HG02870 (cell line): ENCODE measurements at regions not wholly inside any gene's neighbourhood (a gene's known extent, or its start where the extent isn't known, plus 50 kb on each side); places are given as distances from the start of the nearest gene placed in this dataset.

Source experiments
- ATAC-seq: cut with Tn5 transposase; IDR thresholded peaks from one replicate; pipeline ENCODE4 v1.9.1; 2021; ENCODE audit warnings: mild to moderate bottlenecking, moderate library complexity; ENCODE audit not compliant: unreplicated experiment

- no peak for ATAC-seq
These were observed 86.9 kb upstream of the NWD2 start for GRCh38 chr4:37157476-37158167.

GRCh38 chr4:37160653-37161052 is 83.9 kb upstream of the NWD2 start:
- no peak for ATAC-seq

DNA sequence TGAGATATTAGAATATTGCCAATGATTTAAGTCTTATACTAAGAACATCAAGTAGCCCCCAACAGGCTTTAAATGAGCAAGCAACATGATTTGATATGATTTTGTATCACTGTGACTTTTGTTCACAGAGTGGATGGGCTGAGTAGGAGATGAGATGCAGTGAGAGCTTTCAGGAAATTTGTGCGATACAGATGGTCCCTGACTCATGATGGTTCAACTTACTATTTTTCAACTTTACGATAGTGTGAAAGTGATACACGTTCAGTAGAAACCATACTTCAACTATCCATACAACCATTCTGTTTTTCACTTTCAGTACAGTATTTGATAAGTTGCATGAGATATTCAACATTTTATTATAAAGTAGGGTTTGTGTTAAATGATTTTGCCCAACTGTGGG is 78.7 kb upstream of the NWD2 start:
- ATAC-seq: no peak

DNA sequence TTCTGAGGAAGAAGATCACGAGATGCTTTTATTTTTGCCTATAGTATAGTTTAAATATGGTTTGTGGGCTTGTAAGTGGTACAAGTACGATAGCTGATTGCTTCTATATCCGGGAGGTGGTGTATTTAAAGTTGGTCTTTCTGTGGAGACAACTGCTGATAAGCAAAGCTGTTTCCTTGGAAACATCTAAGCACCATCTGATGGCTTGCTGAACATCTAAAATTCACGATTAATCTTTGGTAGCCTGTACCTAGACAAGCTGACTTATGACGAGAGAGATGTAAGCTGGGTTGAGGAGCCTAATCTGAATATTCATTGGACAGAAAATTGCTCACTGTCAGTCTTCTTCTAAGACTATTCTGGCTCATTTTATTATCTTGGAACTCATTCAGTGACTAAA is 74.6 kb upstream of the NWD2 start:
- no peak for ATAC-seq

- no peak for ATAC-seq
These were observed 56.4 kb upstream of the NWD2 start for GRCh38 chr4:37188100-37188499.
